Ammon's horn (tissue), 1 donor: ENCODE measurements at regions not wholly inside any gene's neighbourhood (a gene's known extent, or its start where the extent isn't known, plus 50 kb on each side); places are given as distances from the start of the nearest gene placed in this dataset.
"Not testable (repeated sequence)": the region's sequence is repeated elsewhere in the genome, so short reads cannot be mapped to it uniquely, and the experiment has no call there.

Experiments
- DNase-seq: peaks from one replicate; pipeline ENCODE4 v3.0.0-alpha.2; 2016; ENCODE audit warnings: low spot score

DNA sequence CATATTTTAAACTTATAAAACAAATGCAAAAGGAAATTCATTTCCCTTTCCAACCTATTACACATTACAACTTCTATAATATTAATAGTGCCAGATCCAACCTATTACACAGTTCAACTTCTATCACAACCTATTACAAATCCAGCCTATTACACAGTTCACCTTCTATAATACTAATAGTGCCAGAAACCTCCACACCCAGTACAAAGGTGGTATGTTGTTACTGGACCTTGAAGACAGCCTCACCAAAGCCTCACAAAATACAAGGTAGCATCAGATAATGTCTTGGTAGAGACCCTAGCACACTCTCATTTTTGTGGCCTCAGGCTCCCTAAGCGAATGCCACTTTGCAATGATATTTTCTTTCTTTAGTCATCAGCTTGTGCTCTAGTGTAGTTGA, 68.7 kb upstream of the PELI2 start:
- no peak for DNase-seq

DNA sequence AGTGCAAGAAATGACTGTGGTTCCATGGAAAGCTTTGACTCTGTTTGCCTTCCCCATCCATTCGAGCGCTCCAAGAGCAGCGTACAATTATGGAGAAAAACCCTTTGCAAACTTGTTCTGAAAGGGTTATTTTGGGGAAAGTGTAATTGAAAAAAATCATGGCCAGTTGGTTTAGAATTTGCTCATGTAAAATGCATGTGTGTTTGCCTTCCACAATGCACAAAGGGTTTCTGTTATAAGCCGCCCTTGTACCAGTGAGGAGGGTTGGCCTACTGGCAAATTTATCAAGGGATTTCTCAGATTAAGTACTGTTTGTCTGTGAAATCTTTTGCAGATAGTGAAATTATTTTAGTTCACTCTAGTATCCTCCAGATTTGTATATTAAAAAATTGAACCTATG, 62.7 kb upstream of the PELI2 start:
- peak; percentile 64 for DNase-seq

DNA sequence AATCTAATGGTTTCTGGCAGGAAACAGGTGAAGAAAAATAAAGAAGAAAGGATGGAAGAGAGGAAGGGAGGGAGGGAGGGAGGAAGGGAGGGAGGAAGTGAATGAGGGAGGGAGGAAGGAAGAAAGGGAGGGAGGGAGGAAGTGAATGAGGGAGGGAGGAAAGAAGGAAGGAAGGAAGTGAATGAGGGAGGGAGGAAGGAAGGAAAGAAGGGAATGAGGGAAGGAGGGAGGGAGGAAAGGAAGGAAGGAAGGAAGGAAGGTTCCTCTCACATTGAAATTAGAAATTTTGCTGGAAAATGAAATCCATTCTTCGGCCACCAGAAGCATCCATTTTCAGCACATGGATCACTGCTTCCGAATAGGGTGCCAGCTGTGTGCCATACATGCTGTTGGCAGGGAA, 62.2 kb upstream of the PELI2 start:
- no peak for DNase-seq

DNA sequence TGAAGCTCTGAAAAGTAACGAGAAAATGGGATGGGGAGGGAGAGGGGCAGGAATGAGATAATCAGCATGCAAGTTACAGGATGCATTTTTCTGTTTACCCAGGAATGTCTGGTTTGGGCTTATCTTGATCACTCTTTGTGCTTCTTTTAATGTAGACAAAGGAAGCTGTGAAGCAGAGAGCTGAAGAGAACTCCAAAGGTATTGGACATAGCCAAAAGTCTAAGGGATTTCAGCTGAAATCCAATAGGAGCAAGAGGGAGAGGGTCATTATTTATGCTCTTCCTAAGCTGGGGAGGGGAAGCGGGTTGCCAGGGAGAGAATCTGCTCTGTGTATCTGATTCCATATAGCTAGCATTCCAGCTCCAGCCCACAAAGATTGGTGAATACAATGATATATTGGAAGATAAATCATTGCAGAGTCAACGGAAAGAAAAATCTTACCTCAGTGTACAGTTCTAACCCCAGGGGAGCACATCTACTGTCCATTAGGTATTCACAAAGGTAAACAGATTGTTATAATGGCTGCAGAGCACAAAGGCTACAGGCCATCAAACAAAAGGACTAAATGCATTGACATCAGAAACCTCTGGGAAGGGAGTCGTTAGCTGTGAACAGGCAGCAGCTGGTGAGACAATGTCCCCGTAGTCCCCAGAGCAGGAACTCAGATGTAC, 61.0 kb upstream of the PELI2 start:
- DNase-seq = no peak

DNA sequence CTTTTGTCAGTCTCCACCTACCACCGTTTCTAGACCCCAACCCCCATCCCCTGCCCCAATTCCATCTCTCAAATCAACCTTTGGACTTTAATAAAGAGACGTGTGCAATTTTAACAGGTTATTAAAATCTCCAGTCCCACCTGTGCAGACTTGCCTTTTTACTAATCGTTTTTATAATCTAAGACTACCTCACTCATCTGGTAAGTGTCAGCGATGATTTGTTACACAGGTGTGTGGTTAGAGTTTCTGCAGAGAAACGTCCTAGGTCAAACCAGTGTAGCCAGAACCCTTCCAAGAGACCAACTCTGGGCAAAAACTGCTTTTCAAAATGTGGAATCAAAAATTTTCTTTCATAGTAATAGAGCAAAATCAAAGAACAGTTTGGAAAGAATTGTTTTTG, 60.4 kb upstream of the PELI2 start:
- no peak for DNase-seq

DNA sequence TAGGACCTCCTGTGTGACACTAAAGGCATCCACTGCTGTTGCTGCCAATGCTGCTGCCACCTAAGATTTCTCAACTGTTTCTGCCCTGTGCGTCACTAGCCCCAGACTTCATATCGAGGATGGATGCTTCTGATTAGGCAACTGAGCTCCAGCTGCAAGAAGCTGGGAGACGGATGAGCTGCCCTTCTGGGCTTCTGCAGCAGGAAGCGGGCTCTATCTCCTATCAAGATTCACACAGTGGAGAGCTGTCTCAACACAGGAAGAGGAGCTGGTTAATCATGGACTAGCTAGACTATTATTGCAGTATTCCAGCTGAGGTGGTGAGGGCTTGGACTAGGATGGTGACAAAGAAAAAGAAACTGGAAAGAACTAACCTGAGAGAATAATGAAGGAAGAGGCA, 59.2 kb upstream of the PELI2 start:
- DNase-seq = no peak

DNA sequence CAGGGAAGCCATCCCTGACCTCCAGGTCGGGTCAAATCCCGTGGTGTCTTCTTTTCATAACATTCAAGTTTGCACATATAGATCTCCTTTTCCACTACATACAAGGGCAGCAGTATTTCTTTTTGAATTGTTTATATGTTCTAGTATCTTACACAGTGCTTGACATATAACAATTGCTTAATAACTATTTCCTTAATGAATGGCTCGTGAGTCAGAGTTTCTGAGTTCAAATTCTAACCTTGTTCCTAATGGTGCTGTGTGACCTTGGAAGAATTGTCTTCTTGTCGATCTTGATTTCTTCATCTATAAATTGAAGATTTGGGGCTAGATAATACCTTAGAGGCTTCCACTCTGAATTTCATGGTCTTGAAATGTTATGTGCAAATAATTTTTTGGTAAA, 57.2 kb upstream of the PELI2 start:
- DNase-seq = no peak

DNA sequence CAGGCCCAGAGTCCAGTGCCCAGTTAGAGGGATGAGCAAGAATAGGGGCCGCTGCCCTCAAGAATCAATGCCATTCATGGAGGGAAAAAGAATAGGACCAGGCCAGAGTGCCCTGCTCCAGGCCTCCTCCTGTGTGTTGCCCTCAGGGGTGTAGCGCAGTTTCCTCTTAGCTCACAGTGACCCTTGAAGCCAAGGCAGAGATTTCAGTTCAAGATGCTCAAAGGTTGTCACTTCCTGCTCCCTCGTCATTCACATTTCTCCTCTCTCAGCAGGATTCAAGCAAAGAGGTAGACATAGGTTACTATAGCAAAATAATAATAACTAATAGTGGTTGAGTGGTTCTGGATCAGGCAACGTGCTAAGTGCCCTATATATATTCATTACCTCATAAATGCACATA, 55.1 kb upstream of the PELI2 start:
- no peak for DNase-seq

DNA sequence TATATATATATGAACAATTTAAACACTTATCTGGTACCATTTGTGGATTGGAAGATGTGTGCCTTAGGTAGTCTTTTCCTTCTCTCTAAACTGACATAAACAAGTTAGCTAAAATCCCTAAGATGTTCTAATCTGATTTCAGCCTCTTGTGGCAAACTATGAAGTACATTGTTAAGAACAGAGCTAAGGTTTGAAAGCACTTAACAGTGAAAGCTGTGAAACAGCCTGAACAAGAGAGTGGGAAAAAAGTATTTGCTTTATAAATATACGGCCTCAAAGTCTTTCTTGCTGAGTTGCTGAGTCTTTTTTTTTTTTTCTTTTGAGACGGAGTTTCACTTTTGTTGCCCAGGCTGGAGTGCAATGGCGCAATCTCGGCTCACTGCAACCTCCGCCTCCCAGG, 53.7 kb upstream of the PELI2 start:
- DNase-seq = no peak

DNA sequence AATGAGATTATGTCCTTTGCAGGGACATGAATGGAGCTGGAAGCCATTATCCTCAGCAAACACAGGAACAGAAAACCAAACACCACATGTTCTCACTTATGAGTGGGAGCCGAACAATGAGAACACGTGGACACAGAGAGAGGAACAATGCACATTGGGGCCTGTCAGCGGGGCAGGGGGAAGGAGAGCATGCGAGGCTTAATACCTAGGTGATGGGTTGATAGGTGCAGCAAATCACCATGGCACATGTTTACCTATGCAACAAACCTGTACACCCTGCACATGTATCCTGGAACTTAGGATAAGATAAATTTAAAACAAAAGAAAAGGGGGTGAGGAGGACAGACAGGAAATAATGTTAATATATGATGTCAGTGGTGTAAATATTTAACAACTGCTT, 53.0 kb upstream of the PELI2 start:
- DNase-seq = not testable (repeated sequence)

DNA sequence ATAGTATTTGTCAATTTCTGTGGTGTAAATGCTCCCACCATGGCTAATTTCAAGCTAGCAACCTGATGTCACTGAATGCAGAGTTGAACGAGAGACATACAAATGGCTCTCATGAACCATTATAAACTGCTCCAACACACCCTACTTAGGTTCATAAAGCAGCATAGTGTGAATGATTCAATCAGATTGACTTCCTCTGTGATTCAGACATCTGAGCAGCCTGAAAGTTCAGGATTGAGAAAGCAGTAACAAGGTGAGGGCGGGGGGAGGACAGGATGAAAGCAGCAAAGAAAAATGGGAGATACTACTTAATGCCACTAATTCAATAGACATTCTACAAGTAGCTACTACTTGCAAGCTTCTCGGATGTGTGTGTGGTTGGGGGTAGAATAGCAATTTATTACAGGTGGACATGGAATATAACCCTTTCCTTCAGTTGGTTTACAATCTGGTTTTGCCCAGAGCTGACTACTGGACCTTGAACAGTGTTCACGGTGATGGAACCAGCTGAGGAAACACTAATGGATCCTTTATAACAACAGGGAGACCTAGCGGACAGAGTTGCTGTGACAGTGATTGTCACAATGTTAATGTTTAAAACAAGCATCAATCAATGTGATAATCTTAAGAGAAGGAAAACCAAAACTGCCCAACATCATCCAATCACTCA, 52.5 kb upstream of the PELI2 start:
- no peak for DNase-seq
